ENCODE measurements at regions not wholly inside any gene's neighbourhood (a gene's known extent, or its start where the extent isn't known, plus 50 kb on each side); places are given as distances from the start of the nearest gene placed in this dataset.

DNA sequence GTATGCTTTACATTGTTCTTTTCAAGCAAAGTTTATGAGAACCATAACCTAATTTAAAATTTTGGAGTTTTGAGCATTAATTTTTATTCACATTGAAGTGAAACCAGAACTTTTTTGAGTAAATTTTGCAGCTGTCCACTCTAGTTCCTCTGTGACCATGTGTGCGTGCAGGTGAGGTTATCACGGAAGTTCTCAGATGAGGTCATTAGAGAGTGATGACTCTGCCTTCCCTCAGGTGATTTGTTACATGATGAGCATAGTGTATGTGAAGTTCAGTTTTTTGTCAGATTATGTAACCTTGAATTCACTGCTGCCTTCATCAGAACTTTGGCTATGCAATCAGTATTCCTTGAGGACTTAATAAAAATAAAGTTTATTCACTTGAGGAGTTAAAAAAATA, 828.2 kb downstream of the ADGRL2 start:
- intact Hi-C loops (cut with micrococcal nuclease; ENCODE audit: unreplicated experiment) (no loop called here), in situ Hi-C loops (cut with MboI) (no loop called here)
- Histone ChIP-seq H2AFZ (ENCODE audit: control insufficient read depth, low read depth, low read length) (no peak overlapping the region), H3K36me3 (ENCODE audit: control insufficient read depth in 2 of 2, insufficient read depth in 2 of 2, low read length in 1 of 2) (no peaks in the 10 kb centered on the region), H3K9ac (ENCODE audit: control insufficient read depth, insufficient read depth, low read length) (no peak overlapping the region), H3K4me1 (ENCODE audit: control insufficient read depth, insufficient read depth, low read length) (no peaks in the 10 kb centered on the region), H3K27me3 (replicated peaks in 1 of 2; ENCODE audit: control insufficient read depth in 2 of 2, insufficient read depth in 2 of 2, low read length in 1 of 2) (no peaks in the 10 kb centered on the region), H3K4me2 (ENCODE audit: control insufficient read depth, insufficient read depth) (no peak overlapping the region), H3K27ac (ENCODE audit: control insufficient read depth, insufficient read depth) (no peak overlapping the region), H3K9me3 (replicated peaks; ENCODE audit: control insufficient read depth, insufficient read depth, low read length) (no peaks in the 10 kb centered on the region), H4K20me1 (ENCODE audit: control insufficient read depth, insufficient read depth) (no peaks in the 10 kb centered on the region), H3K79me2 (ENCODE audit: control insufficient read depth, insufficient read depth, low read length) (no peaks in the 10 kb centered on the region), H3K4me3 (no peak overlapping the region)
- ChIA-PET SMC1A (ENCODE audit: uncharacterized antibody, unreplicated experiment) (interaction anchor here (1.3 kb wide), 1 partner anchor 477 kb away, joined by 3 read pairs; no protein-coding TSS in a partner anchor), RAD21 (ENCODE audit: unreplicated experiment) (no interaction called here), POLR2A (no interaction called here), CTCF (interaction anchor here (0.6 kb wide), 1 partner anchor 25 kb away, joined by 3 read pairs; no protein-coding TSS in a partner anchor)
- no peak for DNase-seq (ENCODE audit: low read depth, low spot score)
- TF ChIP-seq MTA2 (IDR thresholded peaks at IDR 0.05; ENCODE audit: low read depth) (0 out of 2 replicates have a peak, but pooled peaks have one; percentile 26), BHLHE40 (IDR thresholded peaks at IDR 0.05; ENCODE audit: borderline replicate concordance in 1 of 2, low read depth in 2 of 2, low read length in 1 of 2) (peak in 1 of 2 experiments; percentile 28; a peak in 1 of 4 replicates), JUNB (IDR thresholded peaks at IDR 0.05) (peak; percentile 68), CREB1 (IDR thresholded peaks at IDR 0.05; ENCODE audit: low read depth) (peak; percentile 58; the same call in 1 of the 2 replicates), GABPA (IDR thresholded peaks at IDR 0.05; ENCODE audit: low read depth) (no peak), KAT2A (conservative IDR thresholded peaks at IDR 0.05; ENCODE audit: control insufficient read depth, low read depth, low read length) (no peak), MEF2A (IDR thresholded peaks at IDR 0.05; ENCODE audit: insufficient read depth, low read depth, low read length) (no peak), CREM (IDR thresholded peaks at IDR 0.05; ENCODE audit: low read depth) (peak; percentile 77), RUNX3 (IDR thresholded peaks at IDR 0.05; ENCODE audit: low read length) (peak; percentile 17; the same call in 1 of the 2 replicates), NFIC (IDR thresholded peaks at IDR 0.05; ENCODE audit: low read depth, low read length) (peak; percentile 24; the same call in 1 of the 2 replicates), ATF7 (IDR thresholded peaks at IDR 0.05; ENCODE audit: low read depth) (peak; percentile 79), FOXM1 (IDR thresholded peaks at IDR 0.05; ENCODE audit: low read depth, low read length) (peak; percentile 65; the same call in 1 of the 2 replicates), EP300 (IDR thresholded peaks at IDR 0.05; ENCODE audit: borderline replicate concordance in 1 of 2, control insufficient read depth in 1 of 2, low read depth in 2 of 2, low read length in 2 of 2) (peak; percentile 18 to 44; a peak in 2 of 4 replicates)
- no TSS peak for BruUV-seq (replicated peaks)
- WGBS (ENCODE audit: insufficient coverage, insufficient replicate concordance, low lambda C conversion rate, missing lambda C conversion rate) = 7% methylated on average over 2 of the region's 2 CpGs
- ATAC-seq = peak; percentile 96
- no peak for FAIRE-seq
